HCT116 (cell line): ENCODE measurements at regions not wholly inside any gene's neighbourhood (a gene's known extent, or its start where the extent isn't known, plus 50 kb on each side); places are given as distances from the start of the nearest gene placed in this dataset.

Experiments
- ATAC-seq: fragments of 200-7000 bp; cut with Tn5 transposase; 2 replicates; pipeline ENCODE4 v1.9.1; 2020; ENCODE audit warnings: mild to moderate bottlenecking, moderate library complexity
- BruUV-seq: library from RNA; stranded (reverse); fragments of 400-500 nt; replicated peaks from 2 replicates; lab custom pipeline; 2021; lab: Mats Ljungman, UMichigan
- CTCF ChIA-PET: fragments of 300-600 bp; sonication (Branson Sonifier 250); formaldehyde crosslinking; loops from one replicate; lab custom pipeline; 2021; ENCODE audit warnings: antibody characterized with exemption; lab: Charles Lee
- POLR2A ChIA-PET: fragments of 300-600, 350-600 bp; sonication (Branson Sonifier 250); formaldehyde crosslinking; loops from one replicate; lab custom pipeline; 2021; ENCODE audit warnings: antibody characterized with exemption; lab: Charles Lee
- RAD21 ChIA-PET, 2 experiments: fragments of 300-600 bp; sonication (Branson Sonifier 250); formaldehyde crosslinking; loops; one replicate each; lab custom pipeline; 2023; ENCODE audit warnings: low total read pairs in 2 of 2; ENCODE audit not compliant: uncharacterized antibody in 2 of 2, unreplicated experiment in 2 of 2, low non-redundant PET in 1 of 2; lab: Charles Lee
- DNase-seq: peaks from one replicate; pipeline ENCODE4 v3.0.0-alpha.2; 2010; ENCODE audit warnings: low read depth, low spot score
- H2AFZ ChIP-seq: fragments of 200-600 bp; shearing (Covaris generic), sonication (generic); 2 replicates; pipeline ENCODE4 v1.6.1; 2017; ENCODE audit warnings: low read depth, mixed run types, mixed read lengths, antibody characterized with exemption, low read length; ENCODE audit not compliant: poor library complexity, severe bottlenecking
- H3K27ac ChIP-seq: 2 replicates; pipeline ENCODE4 v1.5.1; 2012; ENCODE audit warnings: low read depth, low read length
- H3K27me3 ChIP-seq: fragments of 200-600 bp; sonication (generic); 2 replicates; pipeline ENCODE4 v1.6.1; 2016; ENCODE audit warnings: mixed run types, low read length, mixed read lengths; ENCODE audit not compliant: insufficient read depth
- H3K36me3 ChIP-seq, 2 experiments: fragments of 200-500 bp in 1 of 2; fragments of 200-600 bp in 1 of 2; sonication (Bioruptor generic) in 1 of 2; sonication (generic) in 1 of 2; 2 replicates each; pipeline versions ENCODE4 v1.5.1 to v1.6.1; 2014 to 2016; ENCODE audit warnings: low read length in 2 of 2, inconsistent platforms in 1 of 2, mixed read lengths in 1 of 2, mixed run types in 1 of 2; ENCODE audit not compliant: insufficient read depth in 2 of 2, control insufficient read depth in 1 of 2
- H3K4me1 ChIP-seq, 2 experiments: fragments of 200-600 bp in 1 of 2; sonication (generic) in 1 of 2; 2 replicates each; pipeline versions ENCODE4 v1.5.1 to v1.6.1; 2012 to 2017; ENCODE audit warnings: low read length in 2 of 2, inconsistent platforms in 1 of 2, mild to moderate bottlenecking in 1 of 2, mixed read lengths in 1 of 2, mixed run types in 1 of 2, moderate library complexity in 1 of 2; ENCODE audit not compliant: insufficient read depth in 2 of 2, control insufficient read depth in 1 of 2
- H3K4me2 ChIP-seq: fragments of 200-600 bp; sonication (generic); 2 replicates; pipeline ENCODE4 v1.6.1; 2017; ENCODE audit warnings: mixed run types, low read length, mixed read lengths
- H3K4me3 ChIP-seq, 2 experiments: fragments of 200-600 bp in 1 of 2; sonication (generic) in 1 of 2; replicated peaks in 1 of 2; 2 replicates each; pipeline ENCODE4 v1.5.1; 2011 to 2016; ENCODE audit warnings: low read length in 2 of 2, control low read depth in 1 of 2, low read depth in 1 of 2, mild to moderate bottlenecking in 1 of 2, mixed read lengths in 1 of 2, mixed run types in 1 of 2
- H3K79me2 ChIP-seq: fragments of 200-600 bp; sonication (generic); 2 replicates; pipeline ENCODE4 v1.6.1; 2017; ENCODE audit warnings: mild to moderate bottlenecking, mixed run types, low read length, moderate library complexity, mixed read lengths; ENCODE audit not compliant: insufficient read depth
- H3K9ac ChIP-seq: fragments of 200-600 bp; sonication (generic); 2 replicates; pipeline ENCODE4 v1.6.1; 2016; ENCODE audit warnings: low read length, mixed read lengths
- H3K9me2 ChIP-seq: fragments of 200-600 bp; sonication (generic), shearing (Covaris generic); 2 replicates; pipeline ENCODE4 v1.6.1; 2017; ENCODE audit warnings: mixed run types, mild to moderate bottlenecking, moderate library complexity; ENCODE audit not compliant: insufficient read depth
- H3K9me3 ChIP-seq, 2 experiments: fragments of 200-500 bp in 1 of 2; fragments of 200-600 bp in 1 of 2; sonication (Bioruptor generic) in 1 of 2; sonication (generic) in 1 of 2; 2 replicates each; pipeline ENCODE4 v1.6.1; 2014 to 2017; ENCODE audit warnings: low read length in 2 of 2, mixed read lengths in 2 of 2, inconsistent platforms in 1 of 2, low read depth in 1 of 2, mild to moderate bottlenecking in 1 of 2, mixed run types in 1 of 2, moderate library complexity in 1 of 2; ENCODE audit not compliant: control insufficient read depth in 1 of 2, insufficient read depth in 1 of 2
- H4K20me1 ChIP-seq: fragments of 200-600 bp; sonication (generic), shearing (Covaris generic); 2 replicates; pipeline ENCODE4 v1.6.1; 2017; ENCODE audit warnings: mixed run types, mild to moderate bottlenecking, moderate library complexity; ENCODE audit not compliant: insufficient read depth
- CBX3 ChIP-seq: IDR thresholded peaks from 2 replicates; pipeline ENCODE4 v1.6.1; 2012; ENCODE audit warnings: low read depth
- CEBPB ChIP-seq: IDR thresholded peaks from 2 replicates; pipeline ENCODE4 v1.6.1; 2012; ENCODE audit warnings: low read depth
- EGR1 ChIP-seq: IDR thresholded peaks from 2 replicates; pipeline ENCODE4 v1.6.1; 2012; ENCODE audit warnings: low read depth
- ELF1 ChIP-seq: IDR thresholded peaks from 2 replicates; pipeline ENCODE4 v1.6.1; 2012; ENCODE audit warnings: low read depth, borderline replicate concordance
- EZH2 ChIP-seq: fragments of 200-600 bp; sonication (generic); IDR thresholded peaks from 2 replicates; pipeline ENCODE4 v1.6.1; 2017; ENCODE audit warnings: antibody characterized with exemption, mixed run types
- FOSL1 ChIP-seq: IDR thresholded peaks from 2 replicates; pipeline ENCODE4 v1.6.1; 2012; ENCODE audit warnings: low read depth
- POLR2A ChIP-seq: IDR thresholded peaks from 2 replicates; pipeline ENCODE4 v1.7.0; 2011; ENCODE audit warnings: borderline replicate concordance; ENCODE audit not compliant: insufficient read depth, insufficient read length; ENCODE audit errors: extremely low read depth
- POLR2AphosphoS5 ChIP-seq: IDR thresholded peaks from 2 replicates; pipeline ENCODE4 v1.6.1; 2011; ENCODE audit warnings: mild to moderate bottlenecking, low read depth, low read length, moderate library complexity
- RAD21 ChIP-seq: IDR thresholded peaks from 2 replicates; pipeline ENCODE4 v1.6.1; 2012; ENCODE audit warnings: low read depth, mild to moderate bottlenecking
- SIN3A ChIP-seq: IDR thresholded peaks from 2 replicates; pipeline ENCODE4 v1.6.1; 2012; ENCODE audit warnings: low read depth
- SP1 ChIP-seq: IDR thresholded peaks from 2 replicates; pipeline ENCODE4 v1.6.1; 2012; ENCODE audit warnings: low read depth
- SRF ChIP-seq: IDR thresholded peaks from 2 replicates; pipeline ENCODE4 v1.6.1; 2012; ENCODE audit warnings: low read depth
- TCF7L2 ChIP-seq: IDR thresholded peaks from 2 replicates; pipeline ENCODE4 v1.7.0; 2011; ENCODE audit warnings: borderline replicate concordance, inconsistent platforms; ENCODE audit not compliant: insufficient read depth, insufficient read length; ENCODE audit errors: extremely low read depth
- YY1 ChIP-seq: IDR thresholded peaks from 2 replicates; pipeline ENCODE4 v1.6.1; 2011; ENCODE audit warnings: low read length, low read depth, moderate library complexity, mild to moderate bottlenecking; ENCODE audit not compliant: insufficient replicate concordance; ENCODE audit errors: extremely low read depth
- ZFX ChIP-seq: fragments of 450-650 bp; IDR thresholded peaks from 2 replicates; pipeline ENCODE4 v1.6.1; 2017
- ZNF274 ChIP-seq: fragments of 200-500 bp; sonication (Bioruptor generic); IDR thresholded peaks from 2 replicates; pipeline ENCODE4 v1.6.1; 2014; ENCODE audit warnings: mild to moderate bottlenecking, low read depth, low read length, inconsistent platforms
- intact Hi-C: fragments of 100-400 bp; cut with micrococcal nuclease; formaldehyde crosslinking; loops from 2 replicates; pipeline ENCODE4 v1.10.0; 2022
- TF ChIP-seq, protein P1 (sequence below): IDR thresholded peaks from 2 replicates; pipeline ENCODE4 v1.6.1; 2012
- TF ChIP-seq, protein P2 (sequence below): IDR thresholded peaks from 2 replicates; pipeline ENCODE4 v1.6.1; 2012; ENCODE audit warnings: low read depth
- TF ChIP-seq, protein P3 (sequence below): IDR thresholded peaks from 2 replicates; pipeline ENCODE4 v1.6.1; 2012
- TF ChIP-seq, protein P4 (sequence below): IDR thresholded peaks from 2 replicates; pipeline ENCODE4 v1.6.1; 2011; ENCODE audit warnings: mild to moderate bottlenecking, low read length, moderate library complexity; ENCODE audit not compliant: insufficient replicate concordance; ENCODE audit errors: extremely low read depth

DNA sequence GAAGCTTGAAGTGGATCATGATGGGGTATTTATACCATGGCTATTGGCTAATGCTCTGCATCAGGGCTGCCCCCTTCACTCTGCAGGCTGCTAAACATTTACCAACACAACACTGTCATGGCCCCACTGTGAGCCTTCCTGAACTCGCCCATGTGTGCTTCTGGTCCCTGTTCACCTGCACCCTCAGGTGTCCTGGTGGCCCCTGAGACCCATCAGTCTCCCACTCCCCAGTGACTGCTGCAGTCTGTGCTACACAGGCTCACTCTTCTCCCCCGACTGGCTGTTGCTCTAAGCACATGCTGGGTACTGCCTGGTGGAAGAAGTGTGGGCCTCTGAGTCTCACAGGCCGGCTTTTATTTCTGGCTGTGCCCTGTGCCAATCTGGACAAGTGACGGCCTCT is 183.0 kb upstream of the HS6ST1 start:
- Histone ChIP-seq H3K36me3 (no peaks in the 10 kb centered on the region), H3K27ac (no peak overlapping the region), H3K27me3 (no peaks in the 10 kb centered on the region), H3K4me3 (no peak overlapping the region), H3K4me1 (no peaks in the 10 kb centered on the region), H2AFZ (no peak overlapping the region), H3K4me2 (no peak overlapping the region), H3K9me2 (no peaks in the 10 kb centered on the region), H3K9ac (no peak overlapping the region), H3K79me2 (no peaks in the 10 kb centered on the region), H3K9me3 (no peaks in the 10 kb centered on the region), H4K20me1 (no peaks in the 10 kb centered on the region)
- ATAC-seq, result no peak
- intact Hi-C loops, result no loop called here
- no peak for TF ChIP-seq SRF
- TF ChIP-seq RAD21, result no peak
- no peak for TF ChIP-seq EZH2
- no peak for TF ChIP-seq EGR1
- no peak for TF ChIP-seq CBX3
- TF ChIP-seq, protein P1, sequence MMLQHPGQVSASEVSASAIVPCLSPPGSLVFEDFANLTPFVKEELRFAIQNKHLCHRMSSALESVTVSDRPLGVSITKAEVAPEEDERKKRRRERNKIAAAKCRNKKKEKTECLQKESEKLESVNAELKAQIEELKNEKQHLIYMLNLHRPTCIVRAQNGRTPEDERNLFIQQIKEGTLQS, result no peak
- no peak for TF ChIP-seq SP1
- TF ChIP-seq, protein P2, sequence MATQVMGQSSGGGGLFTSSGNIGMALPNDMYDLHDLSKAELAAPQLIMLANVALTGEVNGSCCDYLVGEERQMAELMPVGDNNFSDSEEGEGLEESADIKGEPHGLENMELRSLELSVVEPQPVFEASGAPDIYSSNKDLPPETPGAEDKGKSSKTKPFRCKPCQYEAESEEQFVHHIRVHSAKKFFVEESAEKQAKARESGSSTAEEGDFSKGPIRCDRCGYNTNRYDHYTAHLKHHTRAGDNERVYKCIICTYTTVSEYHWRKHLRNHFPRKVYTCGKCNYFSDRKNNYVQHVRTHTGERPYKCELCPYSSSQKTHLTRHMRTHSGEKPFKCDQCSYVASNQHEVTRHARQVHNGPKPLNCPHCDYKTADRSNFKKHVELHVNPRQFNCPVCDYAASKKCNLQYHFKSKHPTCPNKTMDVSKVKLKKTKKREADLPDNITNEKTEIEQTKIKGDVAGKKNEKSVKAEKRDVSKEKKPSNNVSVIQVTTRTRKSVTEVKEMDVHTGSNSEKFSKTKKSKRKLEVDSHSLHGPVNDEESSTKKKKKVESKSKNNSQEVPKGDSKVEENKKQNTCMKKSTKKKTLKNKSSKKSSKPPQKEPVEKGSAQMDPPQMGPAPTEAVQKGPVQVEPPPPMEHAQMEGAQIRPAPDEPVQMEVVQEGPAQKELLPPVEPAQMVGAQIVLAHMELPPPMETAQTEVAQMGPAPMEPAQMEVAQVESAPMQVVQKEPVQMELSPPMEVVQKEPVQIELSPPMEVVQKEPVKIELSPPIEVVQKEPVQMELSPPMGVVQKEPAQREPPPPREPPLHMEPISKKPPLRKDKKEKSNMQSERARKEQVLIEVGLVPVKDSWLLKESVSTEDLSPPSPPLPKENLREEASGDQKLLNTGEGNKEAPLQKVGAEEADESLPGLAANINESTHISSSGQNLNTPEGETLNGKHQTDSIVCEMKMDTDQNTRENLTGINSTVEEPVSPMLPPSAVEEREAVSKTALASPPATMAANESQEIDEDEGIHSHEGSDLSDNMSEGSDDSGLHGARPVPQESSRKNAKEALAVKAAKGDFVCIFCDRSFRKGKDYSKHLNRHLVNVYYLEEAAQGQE, result no peak
- TF ChIP-seq POLR2AphosphoS5, result no peak
- TF ChIP-seq TCF7L2, result no peak
- TF ChIP-seq ELF1, result no peak
- TF ChIP-seq, protein P3, sequence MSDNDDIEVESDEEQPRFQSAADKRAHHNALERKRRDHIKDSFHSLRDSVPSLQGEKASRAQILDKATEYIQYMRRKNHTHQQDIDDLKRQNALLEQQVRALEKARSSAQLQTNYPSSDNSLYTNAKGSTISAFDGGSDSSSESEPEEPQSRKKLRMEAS, result no peak
- TF ChIP-seq, protein P4, sequence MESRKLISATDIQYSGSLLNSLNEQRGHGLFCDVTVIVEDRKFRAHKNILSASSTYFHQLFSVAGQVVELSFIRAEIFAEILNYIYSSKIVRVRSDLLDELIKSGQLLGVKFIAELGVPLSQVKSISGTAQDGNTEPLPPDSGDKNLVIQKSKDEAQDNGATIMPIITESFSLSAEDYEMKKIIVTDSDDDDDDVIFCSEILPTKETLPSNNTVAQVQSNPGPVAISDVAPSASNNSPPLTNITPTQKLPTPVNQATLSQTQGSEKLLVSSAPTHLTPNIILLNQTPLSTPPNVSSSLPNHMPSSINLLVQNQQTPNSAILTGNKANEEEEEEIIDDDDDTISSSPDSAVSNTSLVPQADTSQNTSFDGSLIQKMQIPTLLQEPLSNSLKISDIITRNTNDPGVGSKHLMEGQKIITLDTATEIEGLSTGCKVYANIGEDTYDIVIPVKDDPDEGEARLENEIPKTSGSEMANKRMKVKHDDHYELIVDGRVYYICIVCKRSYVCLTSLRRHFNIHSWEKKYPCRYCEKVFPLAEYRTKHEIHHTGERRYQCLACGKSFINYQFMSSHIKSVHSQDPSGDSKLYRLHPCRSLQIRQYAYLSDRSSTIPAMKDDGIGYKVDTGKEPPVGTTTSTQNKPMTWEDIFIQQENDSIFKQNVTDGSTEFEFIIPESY, result no peak
- TF ChIP-seq CEBPB, result no peak
- TF ChIP-seq POLR2A, result no peak
- TF ChIP-seq FOSL1, result no peak
- TF ChIP-seq YY1, result no peak
- TF ChIP-seq ZFX, result no peak
- TF ChIP-seq SIN3A, result no peak
- TF ChIP-seq ZNF274, result no peak
- POLR2A ChIA-PET, result no interaction called here
- no TSS peak for BruUV-seq
- no peak for DNase-seq
- CTCF ChIA-PET, result no interaction called here
- RAD21 ChIA-PET, result no interaction called here
